Smooth muscle cell of the brain vasculature (primary cell): ENCODE measurements at regions not wholly inside any gene's neighbourhood (a gene's known extent, or its start where the extent isn't known, plus 50 kb on each side); places are given as distances from the start of the nearest gene placed in this dataset.
"Not testable (repeated sequence)": the region's sequence is repeated elsewhere in the genome, so short reads cannot be mapped to it uniquely, and the experiment has no call there.

Experiments used
- DNase-seq: peaks from one replicate; pipeline ENCODE4 v3.0.0-alpha.2; 2012; ENCODE audit warnings: low read depth, low spot score

DNA sequence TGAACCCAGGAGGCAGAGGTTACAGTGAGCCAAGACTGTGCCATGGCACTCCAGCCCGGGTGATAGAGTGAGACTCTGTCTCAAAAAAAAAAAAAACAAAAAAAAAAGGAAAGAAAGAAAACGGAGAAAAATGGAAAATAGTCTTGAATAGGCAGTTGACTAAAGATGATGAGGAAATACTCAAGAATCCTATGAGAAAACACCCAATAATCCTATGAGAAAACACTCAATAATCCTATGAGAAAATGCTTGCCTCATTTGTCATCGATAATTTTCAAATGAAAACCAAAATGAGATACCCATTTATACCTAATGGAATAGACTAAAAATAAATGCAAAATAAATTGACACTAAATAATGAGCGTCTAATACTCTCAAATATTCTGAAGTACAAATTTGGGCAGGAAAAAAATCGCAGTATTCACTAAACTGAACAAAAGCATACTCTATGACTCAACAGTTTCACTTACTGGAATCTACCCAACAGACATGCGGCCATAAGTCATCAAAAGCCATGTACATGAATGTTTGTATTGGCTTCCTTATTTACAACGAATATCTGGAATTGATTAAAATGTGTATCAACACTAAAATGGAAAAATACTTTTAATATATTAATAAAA lies 733.9 kb upstream of the CHRM3 start:
- peak; percentile 62 for DNase-seq

- no peak for DNase-seq
These were observed 737.2 kb upstream of the CHRM3 start for GRCh38 chr1:238649200-238649599.

GRCh38 chr1:238648751-238649150 lies 737.6 kb upstream of the CHRM3 start:
- DNase-seq: no peak

DNA sequence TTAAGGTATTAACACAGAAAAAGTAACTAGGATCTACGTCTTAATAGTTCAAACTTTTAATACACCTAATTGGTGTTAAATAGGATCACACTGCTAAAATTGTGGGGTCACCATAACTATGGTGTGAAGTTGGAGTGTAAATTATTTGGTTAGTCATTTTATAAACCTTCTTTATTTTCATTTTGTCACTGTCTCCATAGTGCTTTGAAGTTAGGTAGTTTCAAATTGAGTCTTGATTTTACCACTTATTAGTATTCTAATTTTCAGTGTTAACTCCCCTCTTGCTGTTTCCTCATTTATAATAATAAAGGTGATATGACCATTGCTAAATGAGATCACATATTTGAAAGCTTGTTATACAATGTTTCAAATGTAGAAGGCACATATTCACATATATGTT lies 738.1 kb upstream of the CHRM3 start:
- DNase-seq: no peak

GRCh38 chr1:238647877-238648276 lies 738.5 kb upstream of the CHRM3 start:
- peak; percentile 72 for DNase-seq

- DNase-seq: no peak
These were observed 744.1 kb upstream of the CHRM3 start for GRCh38 chr1:238642231-238642630.

DNA sequence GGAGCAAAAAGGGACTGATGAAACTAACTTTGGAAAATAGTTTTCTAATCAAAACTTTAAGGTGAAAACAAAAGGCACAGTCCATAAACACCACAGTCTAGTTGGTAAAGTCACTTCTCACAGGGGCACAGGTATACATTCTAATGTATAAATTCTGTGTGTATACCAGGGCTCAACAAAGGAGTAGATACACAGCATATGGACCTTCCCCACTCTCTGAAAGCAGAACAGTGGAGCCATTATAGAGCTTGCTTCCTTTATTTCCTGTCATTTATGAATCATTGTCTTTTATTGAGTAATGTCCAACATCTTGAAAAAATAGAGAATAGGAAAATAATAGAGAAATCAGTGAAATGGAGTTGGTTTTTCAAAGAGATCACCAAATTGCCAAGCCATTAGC lies 746.5 kb upstream of the CHRM3 start:
- no peak for DNase-seq

- no peak for DNase-seq
These were observed 737.4 kb upstream of the ZP4 start for GRCh38 chr1:238628110-238628509.

- no peak for DNase-seq
These were observed 734.1 kb upstream of the ZP4 start for GRCh38 chr1:238624776-238625175.

- no peak for DNase-seq
These were observed 730.7 kb upstream of the ZP4 start for GRCh38 chr1:238621405-238621804.

DNA sequence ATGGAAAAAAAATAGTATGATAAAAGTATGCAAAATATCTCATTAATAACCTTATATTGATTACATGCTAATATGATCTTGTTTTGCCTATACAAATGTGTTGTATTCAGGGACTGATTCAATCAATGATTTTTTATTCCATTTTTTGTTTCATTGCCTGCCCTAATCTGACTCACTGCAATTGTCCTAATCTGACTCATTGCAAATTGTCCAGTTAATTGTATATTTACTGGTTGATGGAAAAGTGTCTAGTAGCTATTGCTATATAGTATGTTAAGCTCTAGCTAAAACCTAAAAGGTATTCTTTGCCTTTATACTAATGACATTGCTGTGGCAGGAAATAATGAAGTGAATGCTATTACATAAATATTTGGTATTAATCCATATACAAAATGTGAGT lies 728.9 kb upstream of the ZP4 start:
- no peak for DNase-seq

- no peak for DNase-seq
These were observed 720.7 kb upstream of the ZP4 start for GRCh38 chr1:238611406-238611805.

- no peak for DNase-seq
These were observed 717.4 kb upstream of the ZP4 start for GRCh38 chr1:238608144-238608543.

- no peak for DNase-seq
These were observed 716.2 kb upstream of the ZP4 start for GRCh38 chr1:238606896-238607295.

GRCh38 chr1:238606457-238606856 lies 715.7 kb upstream of the ZP4 start:
- no peak for DNase-seq

- no peak for DNase-seq
These were observed 713.6 kb upstream of the ZP4 start for GRCh38 chr1:238604357-238604756.

DNA sequence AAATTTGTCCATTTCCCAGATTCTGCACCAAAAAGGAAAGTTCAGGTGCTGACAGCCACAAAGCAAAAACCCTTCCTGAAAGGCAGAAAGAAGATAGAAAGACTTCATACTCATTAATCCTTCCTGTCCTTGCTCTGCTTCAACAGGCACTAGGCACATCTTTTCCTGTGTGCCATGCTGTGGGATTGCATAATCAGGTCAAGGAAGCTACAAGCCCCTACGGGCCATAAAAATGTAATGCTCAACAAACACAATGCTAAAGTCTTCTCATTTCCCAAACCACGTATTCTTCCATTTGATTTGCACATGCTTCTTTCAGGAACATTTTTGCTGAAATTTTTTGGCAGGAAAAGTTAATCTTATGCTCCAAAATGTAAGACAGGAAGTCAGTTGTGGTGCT lies 710.9 kb upstream of the ZP4 start:
- not testable (repeated sequence) for DNase-seq

DNA sequence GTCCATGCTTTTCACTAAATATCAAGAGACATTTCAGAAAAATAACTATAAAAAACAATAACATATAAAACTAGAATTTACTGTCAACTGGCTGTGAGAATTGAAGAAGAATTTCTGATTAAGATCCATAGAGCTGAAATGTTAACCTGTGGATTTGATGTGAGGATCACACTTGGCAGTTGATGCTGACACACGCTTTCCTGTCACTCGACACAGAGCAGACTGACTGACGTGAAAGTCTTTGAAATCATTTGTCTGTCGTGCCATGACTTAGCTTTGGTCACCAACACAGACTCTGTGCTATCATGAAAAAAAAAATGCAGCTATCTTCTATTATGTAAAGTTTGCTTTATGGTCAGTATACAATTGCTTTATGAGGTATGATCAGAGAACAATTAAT lies 706.0 kb upstream of the ZP4 start:
- DNase-seq: no peak

DNA sequence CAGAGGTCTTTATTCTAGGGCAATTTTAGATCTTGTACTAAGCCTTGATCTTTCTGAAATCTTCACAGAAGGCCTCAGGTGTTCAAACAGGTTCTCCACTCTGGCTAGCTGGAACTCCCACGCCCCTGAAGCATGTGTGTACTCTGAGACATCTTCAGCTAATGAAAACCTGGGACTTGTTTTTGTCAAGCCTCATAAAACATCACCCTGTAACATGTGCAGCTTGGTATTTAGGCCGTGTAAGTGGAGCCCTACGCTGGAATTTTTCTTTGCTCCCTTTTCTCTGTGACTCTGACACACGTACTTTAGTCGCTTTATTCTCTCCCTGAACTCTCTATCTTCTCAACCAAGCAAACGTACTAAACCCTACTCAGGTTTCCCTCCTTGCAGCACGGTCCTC lies 701.9 kb upstream of the ZP4 start:
- DNase-seq: no peak

DNA sequence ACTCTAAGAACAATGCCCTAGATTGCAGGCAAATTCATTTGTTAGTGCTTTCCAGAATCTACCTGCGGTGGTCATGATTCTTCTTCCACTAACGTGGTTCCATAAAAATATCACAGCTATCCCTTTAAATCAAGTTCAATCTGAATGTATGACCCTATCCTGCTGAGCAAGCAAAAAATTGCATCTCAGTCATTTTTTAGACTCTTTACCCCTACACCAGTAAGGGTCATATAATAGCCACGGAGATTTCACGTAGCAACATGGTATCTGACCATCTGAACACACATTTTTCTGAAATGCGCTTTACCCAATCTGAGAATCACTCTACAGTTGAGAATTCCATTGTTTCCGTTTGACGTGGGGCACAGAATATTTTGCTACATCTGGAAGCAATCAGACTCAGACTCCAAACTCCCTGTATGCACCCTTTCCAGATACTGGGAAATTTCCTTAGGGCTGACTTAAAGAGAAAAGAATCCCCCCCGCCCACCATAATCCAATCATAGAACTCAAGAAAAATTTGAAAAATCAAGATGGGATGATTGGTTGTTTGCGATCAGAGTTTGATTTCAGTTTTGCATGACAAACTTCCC lies 699.2 kb upstream of the ZP4 start:
- peak; percentile 72 for DNase-seq

- no peak for DNase-seq
These were observed 692.1 kb upstream of the ZP4 start for GRCh38 chr1:238582816-238583215.

GRCh38 chr1:238581332-238581731 lies 690.6 kb upstream of the ZP4 start:
- DNase-seq: no peak

DNA sequence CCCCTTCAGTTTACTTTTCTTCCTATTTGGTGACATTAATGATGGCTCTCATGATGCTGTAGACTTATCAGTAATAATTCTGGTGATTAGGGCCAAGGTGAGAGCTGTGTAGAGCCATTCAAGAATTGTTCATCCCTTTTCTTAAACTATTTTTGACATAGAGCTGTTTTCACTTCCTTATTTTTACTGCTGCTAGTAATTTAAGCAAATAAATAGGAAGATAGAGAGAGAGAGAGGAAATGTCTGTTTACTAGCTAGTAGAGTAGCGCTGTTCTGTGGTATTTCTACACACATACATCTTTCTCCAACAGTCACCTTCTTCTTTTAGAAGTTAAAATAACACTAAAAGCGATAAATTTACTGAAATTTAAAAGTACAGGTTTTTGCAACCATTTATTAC lies 678.0 kb upstream of the ZP4 start:
- DNase-seq: no peak

- no peak for DNase-seq
These were observed 671.6 kb upstream of the ZP4 start for GRCh38 chr1:238562341-238562740.
